AG08396 (cell line): ENCODE measurements at regions not wholly inside any gene's neighbourhood (a gene's known extent, or its start where the extent isn't known, plus 50 kb on each side); places are given as distances from the start of the nearest gene placed in this dataset.
"Not testable (repeated sequence)": the region's sequence is repeated elsewhere in the genome, so short reads cannot be mapped to it uniquely, and the experiment has no call there.

ENCODE experiments used
- DNase-seq: peaks from one replicate; pipeline ENCODE4 v3.0.0; 2012; ENCODE audit warnings: low spot score, mixed read lengths

DNA sequence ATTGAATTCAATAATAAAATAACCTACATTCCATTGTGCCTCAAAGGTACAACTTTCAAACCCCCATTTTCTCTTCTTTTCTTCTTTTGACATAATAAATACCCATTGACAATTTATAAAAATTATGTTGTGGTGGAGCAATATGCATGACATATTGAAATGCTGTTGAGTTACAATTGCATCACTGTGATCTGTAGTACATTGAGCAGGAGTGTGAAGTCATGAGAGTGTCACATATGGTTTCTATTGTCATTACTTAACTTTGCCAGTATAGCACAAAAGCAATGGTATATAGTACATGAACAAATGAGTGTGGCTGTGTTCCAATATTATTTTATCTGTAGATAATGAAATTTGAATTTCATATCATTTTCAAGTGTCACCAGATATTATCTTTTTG, 441.3 kb downstream of the GJA1 start:
- no peak for DNase-seq

DNA sequence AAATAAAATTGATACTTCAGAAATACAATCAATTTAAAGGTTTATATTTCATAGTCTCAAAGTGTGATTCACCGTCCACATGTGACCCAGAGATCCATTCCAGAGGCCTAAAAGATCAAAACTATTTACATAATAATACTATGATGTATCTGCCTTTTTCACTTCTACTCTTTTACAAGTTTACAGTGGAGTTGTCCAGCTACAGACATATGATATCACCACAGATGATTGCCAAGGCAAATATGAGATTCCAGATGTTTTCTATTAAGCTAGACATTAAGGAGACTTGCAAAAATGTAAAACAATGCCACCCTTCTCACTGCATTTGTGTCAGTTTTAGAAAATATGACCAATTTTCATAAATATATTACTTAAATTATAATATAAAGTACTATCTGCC, 443.7 kb downstream of the GJA1 start:
- DNase-seq, result peak; percentile 11

DNA sequence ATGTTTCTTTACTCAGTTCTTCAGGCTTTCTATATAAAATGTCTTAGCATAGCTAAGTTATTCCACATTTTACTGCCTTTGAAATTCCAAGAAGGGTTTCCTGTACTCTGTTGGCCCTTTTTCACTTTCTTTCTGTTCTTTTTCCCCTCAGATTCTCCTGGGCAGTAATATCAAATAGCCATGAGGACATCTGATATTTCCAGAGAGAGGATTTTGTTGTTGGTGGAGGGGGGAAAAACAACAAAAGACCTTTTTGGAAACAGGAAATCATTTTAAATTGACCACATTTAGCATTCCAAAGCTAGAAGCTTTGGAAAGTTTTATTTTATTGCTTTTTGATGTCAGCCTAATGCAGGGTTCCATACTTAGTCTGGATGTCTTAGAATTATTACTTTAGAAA, 445.4 kb downstream of the GJA1 start:
- DNase-seq, result no peak

DNA sequence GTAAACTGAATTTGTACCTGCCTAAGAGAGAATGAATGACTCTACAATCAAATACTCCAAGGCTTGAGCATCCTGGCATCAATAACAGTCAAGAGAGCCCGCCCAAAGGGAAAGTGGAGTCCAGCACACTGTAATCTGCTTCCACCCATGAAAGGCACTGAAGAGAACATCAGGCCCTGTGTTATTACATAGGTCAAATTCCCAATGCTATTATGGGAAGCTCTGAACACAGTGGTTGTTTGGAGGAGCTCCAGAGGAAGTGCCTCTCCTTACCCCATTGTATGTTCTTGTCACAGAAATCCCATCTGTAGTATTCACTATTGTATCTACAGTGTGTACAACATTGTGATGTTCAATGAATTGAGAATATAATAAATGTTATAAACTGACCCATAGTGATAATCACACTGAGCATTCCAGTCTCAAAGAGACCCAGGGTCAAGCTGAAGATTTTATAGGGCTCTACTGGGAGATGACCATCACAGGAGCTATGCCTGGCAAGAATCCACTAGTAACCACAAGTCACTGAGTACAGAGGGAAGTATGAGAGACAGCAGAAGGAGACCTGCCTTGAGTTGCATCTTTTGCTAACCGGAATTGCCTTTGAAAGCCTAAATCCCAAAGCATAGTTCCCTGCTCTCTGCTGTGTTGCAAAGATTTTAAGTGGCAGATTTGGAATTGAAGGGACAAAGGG, 446.7 kb downstream of the GJA1 start:
- peak; percentile 46 for DNase-seq

DNA sequence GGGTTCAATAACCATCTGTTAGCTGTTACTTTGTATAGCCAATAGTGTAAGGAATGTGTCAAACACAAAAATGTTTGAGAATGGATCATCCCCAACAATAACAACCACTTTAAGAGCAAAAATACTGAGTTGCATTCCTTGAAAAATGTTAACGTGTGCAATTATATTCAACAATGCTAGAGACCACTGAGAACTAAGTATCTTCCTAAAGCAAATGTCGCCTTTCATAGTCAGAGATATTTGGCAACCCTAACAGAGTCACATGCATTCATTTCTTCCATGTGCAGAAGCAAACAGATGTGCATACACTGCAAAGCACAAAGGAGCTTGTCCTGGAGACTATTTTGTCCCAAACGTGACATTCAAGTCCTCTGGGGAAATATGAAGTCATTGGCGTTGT, 448.6 kb downstream of the GJA1 start:
- DNase-seq, result no peak

DNA sequence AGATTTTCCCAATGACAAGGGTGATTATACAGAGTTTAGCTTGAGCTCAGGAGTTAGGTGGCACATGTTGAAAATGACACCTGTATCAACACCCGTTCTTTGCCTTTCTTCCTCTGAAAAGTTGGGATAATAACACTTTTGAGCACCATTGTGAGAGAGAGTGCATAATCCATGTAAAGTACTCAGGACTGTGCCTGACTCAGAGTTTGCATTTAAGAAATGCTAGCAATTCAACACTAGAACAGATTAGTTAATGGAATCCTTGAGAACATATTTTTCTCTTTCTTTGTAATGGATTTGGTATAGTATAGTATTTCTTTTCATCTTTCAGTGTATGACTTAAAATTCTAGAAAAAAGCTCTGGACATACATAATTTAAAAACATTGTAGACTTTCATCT, 449.2 kb downstream of the GJA1 start:
- DNase-seq, result no peak

DNA sequence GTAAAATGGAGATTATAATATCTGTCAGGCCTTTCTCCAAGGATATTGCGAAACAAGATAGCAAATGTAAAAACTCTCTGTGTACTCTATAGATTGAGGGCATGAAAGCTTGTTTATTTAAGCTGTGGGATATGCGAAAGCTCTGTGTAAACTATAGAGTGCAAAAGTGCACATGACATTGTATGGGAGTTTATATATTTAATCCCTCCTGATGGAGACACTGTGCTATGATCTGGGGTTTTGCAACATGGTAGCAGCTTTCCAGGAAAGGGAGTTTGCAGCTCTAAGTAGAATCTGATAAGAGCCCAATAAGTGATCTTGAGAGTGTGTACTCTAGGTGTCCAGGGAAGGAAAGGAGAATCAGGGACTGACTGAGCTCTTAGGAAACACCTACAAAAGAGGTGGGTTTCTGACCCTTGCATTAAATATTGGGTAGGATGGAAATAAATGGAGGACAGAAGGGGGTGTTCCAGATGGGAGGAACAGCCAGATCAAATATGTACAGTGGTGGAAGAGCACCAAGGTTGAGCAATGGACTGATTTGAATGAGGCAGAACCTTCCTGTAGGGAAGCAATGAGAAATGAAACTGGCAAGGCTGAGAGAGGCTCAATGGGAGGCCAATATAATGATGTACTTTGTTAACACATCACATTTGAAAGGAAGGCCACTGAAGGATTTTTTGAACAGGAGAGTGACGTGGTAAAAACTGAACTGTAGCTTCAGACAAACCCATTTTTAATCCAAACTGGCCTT, 450.1 kb downstream of the GJA1 start:
- no peak for DNase-seq

DNA sequence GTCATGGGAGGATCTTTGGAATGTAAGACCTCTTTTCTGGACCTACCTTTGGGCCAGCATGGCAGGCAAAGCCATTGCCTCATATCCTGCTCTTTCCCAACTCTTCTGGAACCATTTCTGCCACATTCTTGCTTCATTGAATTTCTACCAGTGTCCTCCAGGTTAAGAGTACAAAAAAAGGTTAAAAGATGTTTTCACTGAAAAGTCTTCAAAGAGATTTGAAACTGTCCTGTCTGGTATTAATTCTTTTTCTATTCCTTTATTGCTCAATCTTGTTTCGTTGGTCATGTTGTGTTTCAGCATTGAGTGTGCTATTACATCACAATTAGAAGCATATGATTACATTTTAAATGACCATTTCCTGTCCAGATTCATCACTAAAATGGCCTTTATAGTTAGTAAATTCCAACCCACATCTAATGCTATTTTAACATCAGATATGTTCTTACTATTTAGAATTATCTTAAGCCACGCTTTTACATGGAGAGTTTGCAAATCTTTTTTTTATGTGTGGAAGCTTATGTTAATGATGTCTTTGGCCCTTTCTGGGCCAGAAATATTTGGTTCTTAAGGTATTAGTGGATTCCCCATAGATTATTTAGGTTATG, 450.9 kb downstream of the GJA1 start:
- no peak for DNase-seq

DNA sequence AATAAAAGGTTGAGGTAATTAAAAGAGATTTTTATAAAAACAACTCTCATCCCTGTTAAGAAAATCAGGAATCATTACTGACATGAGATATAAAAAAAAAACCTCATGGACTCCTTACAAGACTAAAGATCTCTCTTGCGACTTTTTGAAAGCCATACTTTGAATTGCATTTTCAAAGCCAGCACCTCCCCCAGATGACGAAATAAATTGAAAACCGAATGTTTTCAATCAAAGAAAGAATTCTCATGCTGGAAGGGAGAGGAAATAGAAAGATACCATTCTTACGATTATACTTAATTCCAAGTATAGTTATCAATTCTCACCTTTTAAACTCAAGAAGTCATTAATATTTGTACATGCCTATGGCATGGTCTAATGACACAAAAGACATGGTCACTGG, 452.3 kb downstream of the GJA1 start:
- DNase-seq, result no peak

DNA sequence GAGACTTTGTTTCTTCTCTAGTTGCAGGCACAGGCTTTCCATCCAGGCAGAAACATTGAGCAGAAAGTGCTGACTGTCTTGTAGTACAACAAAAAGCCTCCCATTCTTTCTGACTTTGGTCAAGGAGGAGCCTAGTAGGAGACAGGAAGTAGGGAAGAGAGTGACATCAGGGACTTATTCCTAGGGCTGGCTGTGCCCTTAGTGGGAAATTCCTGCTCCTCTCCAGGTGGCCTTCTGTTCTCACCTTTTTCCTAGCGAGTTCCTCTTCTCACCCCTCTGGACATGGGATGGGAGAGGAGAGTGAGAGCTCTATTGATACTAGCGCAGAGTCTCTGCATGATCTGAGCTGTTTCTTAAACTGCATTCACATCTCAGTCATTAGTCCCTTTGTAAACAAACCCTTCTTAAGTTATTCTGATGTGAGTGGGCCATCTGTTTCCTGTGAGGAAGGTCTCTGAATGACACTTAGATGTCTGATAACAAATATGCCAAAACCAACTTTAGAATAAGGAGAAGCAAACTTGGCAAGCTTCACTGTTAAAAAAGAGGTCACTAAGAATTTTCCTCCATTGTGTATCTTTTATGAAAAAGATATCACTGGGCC, 455.0 kb downstream of the GJA1 start:
- DNase-seq, result no peak

DNA sequence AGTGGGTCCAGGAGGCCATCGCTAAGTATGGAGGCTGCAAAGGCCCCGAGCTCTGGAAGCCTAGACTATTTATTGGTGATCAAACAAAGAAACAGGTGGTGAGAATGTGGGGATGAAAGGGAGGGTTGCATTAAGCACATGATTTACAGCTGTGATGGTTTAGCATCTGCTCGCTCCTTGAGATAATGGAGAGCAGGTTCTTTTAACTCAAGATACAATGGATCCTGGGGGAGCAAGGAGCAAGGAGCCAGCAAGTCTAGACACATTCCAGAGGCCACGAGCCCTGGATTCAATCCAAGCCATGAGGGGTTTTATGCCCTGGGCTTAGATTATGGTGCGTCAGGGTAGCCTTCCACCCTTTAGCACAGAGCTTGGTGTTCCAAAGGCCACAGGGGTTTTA, 460.3 kb downstream of the GJA1 start:
- not testable (repeated sequence) for DNase-seq

DNA sequence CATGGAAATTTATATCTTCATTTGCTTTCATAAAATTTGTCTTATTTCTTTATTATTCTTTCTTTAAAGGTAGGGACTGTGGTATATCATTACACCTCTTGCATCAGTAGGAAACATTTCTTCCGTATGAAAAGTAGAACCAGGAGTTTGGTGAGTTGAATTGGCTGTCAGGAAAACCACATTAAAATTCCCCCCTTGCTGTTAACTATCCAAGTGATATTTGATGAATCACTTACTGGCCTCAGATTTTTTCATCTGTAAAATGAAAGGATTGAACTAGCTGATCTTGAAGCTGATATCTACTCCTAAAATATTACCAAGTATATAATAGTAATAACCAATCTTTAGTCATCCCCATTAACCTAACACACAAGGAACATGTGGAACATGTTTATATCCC, 460.9 kb downstream of the GJA1 start:
- DNase-seq, result no peak

DNA sequence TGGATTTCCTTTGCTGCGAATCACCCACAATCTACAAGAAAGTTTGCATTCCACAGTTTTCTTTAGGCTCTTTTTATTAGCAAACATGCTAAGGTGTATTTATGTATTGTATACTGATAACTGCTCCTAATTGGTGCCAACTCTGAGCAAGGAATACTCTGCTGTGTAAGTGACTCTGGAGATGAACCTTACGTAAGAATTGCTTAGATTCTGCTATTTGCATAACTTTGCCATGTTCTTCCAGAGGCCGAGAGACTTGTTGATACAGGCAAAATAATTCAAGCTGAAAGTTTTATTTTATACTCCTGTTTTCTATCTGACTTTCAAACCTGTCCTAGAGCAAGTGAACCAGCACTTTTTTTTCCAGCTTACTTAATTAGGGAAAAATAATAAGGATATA, 461.3 kb downstream of the GJA1 start:
- no peak for DNase-seq

DNA sequence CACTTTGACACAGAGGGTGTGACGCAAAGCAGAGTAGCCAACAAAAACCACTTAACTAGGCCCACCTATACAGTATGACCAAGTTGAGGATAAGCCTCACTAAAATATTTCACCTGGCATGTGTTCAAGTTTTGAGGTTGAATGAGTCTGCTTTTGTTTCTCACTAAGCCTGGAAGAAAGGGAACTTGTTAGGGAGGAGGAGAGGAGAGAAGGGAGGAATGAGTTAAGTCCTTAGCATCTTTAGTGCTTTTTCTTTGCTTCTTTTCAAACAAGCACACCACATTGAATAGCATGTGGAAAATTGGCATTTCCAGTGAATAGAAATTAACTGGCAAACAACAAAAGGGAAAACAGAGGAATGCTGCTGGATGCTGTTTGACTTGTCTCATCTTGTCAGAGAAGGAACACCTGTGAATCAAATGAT, 461.9 kb downstream of the GJA1 start:
- DNase-seq, result no peak

DNA sequence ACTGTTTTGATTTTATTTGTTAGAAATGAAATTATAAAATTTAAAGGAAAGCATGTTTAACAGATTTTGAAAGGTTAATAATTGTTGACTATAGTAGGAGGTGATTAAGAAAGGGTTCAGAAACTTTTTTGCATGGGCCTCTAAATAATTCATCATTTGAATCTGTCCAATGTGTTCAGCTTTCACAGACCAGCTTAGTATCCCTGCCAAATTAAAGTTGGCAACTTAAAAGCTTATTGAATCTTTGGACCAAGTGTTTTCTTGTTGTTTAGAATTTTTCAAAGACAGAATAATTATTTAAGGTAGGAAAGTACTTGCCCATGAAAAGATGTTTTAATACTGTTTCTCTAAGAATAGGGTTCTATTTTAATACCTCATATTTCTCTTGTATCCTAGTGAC, 466.0 kb downstream of the GJA1 start:
- DNase-seq, result no peak

DNA sequence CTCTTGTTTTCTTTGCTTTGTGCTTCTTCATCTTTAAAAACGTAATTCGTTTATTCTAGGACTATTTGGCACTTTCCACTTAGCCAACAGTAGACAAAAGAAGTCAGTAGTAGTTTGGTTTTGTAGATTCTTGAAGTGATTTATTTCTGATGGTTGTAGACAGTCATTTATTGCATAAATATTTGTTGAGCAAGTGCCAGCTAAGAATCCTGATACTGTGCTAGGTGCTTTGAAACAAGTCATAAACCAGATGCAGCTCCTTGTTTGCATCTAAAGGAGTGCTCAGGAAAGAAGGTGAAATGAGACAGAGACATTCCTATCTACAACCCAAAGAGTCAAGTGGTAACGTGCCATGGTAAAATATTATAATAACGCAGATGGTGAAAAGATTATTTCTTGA, 469.1 kb downstream of the GJA1 start:
- no peak for DNase-seq

DNA sequence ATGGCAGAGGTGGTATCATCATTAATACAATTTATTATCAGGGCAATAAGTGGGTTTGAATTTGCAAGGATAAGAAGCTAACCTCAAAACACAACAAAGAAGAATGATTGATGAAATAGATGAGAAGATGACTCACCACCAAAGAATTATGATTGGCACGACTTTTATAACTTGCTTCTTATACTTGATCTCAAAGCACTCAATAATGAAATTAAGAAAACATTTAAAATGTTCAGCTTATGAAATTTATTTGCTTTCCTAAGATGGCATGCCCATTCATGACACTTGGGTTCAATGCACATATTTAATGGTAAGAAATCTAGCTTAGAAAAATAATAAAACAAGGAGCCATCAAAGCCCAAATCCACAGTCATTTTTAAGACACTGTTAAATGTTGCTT, 477.5 kb downstream of the GJA1 start:
- DNase-seq, result no peak

DNA sequence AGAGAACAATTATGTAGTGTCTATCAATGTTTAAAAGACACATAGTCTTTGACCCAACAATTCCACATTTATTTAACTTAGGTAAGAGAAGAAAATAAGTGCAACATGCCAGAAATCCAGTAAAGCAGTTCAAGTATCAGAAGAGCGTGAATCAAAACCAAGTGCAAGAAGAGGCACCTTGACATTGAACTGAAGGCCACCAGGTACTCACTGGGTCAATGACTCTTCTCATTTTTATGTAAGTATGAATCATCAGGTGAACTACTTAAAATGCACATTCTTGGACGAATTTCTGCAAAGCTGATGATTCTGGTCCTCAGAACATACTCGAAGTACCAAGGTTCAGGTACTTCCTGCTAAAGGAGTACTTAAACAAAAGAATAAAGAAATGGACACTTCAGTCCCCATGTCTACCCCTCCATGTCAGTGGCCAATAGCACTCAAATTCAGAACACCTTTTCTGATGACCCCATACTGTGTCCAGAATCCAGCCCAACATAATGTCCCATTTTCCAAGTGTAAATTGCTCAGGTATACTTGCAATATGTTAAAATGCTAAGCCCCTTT, 481.9 kb downstream of the GJA1 start:
- no peak for DNase-seq

DNA sequence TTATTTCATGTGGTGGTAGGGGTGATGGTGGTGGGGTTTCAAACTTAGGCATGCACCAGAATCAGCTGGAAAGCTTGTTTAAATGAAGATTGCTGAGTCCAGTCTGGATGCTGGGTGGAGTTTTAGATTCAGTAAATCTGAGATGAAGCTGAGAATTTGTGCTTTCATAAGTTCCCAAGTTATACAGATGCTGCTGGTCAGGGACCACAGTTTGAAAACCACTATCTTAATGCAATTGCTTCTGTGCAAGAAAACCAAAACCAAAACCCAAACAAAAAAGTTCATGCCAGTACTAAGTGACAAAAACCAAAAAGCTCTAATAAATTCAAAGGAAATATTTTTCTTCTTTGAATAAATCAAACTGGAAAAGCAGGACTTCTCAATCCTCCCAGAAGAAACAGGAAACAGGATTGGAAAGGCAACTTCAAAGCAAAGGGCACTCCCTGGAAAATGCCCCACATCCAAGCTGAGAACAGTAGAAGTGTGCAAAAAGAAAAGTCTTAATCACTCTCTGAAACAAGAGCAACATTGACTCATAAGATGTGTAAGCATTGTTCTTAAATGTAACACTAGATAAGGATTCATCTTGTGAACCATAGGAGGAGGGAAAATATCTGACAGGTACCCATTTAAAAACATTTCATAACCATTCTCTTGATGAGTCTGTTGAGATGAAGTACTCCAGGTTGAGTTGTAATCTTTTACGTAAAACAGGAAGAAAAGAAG, 481.5 kb upstream of the HSF2 start:
- no peak for DNase-seq

DNA sequence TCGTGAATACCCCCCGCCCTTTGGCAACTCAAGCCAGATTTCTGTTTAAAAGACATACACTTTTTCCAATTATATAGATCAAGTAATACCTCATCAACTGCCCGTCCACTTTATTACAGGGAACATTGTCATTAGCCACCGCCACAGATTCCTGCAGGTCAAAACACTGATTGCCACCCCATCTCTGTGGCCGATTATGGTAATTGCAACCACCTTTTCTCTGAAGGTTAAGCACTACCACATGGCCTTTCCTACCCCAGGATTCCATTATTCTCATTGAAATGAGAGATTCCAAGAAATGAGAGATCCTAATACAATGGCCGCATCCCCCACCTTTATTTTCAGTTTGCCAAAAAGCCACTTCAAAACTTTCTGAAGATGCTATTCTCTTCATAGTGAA, 478.8 kb upstream of the HSF2 start:
- no peak for DNase-seq

DNA sequence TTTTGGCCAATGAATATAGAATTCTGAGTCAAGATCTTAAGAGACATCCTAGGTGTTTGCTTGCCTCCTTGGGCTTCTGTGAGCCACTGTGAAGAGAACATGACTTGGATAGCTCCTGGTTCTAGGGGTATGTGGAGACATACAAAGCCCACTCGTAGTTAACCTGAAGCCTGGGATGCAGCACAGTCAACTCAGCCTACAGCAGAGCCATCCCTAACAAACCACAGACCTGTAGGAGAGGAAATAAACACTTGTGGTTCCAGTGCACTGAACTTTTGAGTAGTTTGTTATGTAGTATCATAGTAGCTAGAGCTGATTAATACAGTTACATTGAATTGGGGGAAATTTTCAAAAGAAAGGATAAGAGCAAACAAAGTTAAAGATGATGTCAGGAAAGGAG, 474.4 kb upstream of the HSF2 start:
- no peak for DNase-seq
